Pulmonary artery endothelial cell (primary cell): ENCODE measurements at regions not wholly inside any gene's neighbourhood (a gene's known extent, or its start where the extent isn't known, plus 50 kb on each side); places are given as distances from the start of the nearest gene placed in this dataset.

ENCODE experiments used
- DNase-seq: peaks from one replicate; pipeline ENCODE4 v3.0.0-alpha.2; 2011; ENCODE audit warnings: low read depth, low spot score

DNA sequence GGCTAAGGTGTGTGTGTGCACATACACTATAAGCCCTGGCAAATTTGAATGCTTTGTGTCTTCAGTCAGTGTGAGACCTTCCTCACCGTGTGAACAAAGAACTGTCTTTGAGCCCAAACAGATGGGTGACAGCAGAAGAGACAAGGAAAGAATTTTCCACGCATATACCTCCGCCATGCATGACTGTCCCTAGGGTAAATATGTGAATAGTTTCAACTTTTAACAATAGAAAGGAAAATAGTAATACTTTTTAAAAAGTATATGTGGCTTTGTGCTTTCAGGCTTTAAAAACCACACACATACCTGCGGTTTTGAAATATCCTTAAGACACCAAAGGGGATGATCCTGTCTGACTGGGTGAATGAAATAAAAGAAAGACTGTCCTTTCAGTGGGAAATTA is 438.6 kb upstream of the MPDZ start:
- DNase-seq: no peak

DNA sequence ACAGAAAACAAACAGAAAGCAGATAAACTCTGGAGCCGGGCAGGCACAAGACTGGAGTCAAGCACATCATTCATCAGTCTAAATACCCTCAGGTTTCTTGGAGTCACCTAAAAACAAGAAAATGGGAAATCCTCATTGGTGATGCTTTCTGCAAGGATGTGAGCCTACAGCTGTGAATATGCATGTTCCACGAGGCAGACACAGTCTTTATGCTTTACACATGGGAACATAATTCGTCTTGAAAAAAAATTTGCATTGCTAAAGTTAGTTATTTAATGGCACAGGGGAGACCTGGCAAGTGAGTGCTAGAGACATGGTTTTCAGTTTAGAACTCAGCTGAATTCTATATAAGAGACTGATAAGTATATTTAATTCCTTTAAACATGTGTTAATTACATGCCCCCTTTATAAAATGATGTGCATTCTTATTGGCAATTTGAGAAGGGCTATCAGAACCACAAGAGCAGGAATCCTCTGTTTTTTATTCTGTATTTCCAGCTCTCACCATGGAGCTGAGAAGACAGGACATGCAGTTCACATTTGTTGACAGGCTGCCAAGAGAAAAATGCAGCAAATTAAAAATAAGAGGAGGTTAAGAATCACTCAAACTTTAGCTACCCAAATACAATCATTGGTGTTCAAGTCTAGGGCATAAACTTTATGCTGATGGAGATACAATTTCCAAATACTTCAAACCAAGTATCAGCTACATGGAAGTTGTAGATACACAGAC is 438.0 kb upstream of the MPDZ start:
- DNase-seq: no peak

DNA sequence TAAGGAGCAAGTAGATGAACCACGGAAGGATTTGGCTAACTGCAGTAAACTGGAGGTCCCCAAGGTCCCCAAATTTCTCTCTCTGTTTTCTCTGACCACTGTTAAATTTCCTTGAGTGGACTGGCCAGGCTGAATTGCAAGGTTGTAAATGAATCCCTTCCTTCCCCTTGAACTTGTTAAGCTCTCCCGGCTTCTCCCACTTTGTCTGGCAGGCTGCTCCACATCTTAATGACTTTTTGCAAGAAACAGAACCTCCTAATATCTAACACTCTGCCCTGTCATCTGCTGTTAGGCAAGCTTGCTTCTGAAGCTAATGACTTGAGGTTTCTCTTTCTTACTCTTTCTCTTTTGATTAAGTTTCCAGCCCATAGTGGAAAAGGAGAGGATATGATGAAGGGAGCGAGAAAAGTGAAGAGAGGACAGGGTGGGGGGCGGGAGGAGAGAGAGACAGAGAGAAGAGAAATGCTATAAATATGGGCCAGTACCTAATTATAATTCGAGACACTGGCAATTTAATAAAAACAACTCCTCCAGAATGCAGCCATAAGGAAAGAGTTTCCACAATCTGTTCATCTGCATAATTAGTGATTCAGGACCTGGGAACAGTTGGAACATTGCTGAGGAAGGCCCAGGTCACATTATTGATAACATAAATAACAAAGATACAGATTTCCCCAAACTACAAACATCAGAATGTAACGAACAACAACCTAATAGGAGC is 437.3 kb upstream of the MPDZ start:
- DNase-seq: no peak

DNA sequence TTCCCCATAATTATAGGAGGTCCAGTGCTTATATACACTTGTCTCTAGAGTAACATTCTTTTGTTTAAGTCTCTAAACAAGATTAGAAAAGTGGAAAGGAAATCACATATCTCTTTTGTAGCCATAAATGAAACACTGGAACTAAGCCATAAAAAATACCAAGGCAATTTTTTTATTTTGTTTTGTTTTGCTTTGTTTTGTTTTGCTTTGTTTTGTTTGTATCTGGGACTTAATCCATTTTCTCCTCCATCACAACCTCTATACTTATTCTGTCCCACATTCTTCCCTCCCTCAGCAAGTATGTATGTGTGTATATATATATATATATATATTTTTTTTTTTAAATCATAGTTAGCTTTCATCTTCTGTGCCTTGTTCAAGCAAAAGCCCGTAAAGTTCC is 436.6 kb upstream of the MPDZ start:
- DNase-seq: no peak

DNA sequence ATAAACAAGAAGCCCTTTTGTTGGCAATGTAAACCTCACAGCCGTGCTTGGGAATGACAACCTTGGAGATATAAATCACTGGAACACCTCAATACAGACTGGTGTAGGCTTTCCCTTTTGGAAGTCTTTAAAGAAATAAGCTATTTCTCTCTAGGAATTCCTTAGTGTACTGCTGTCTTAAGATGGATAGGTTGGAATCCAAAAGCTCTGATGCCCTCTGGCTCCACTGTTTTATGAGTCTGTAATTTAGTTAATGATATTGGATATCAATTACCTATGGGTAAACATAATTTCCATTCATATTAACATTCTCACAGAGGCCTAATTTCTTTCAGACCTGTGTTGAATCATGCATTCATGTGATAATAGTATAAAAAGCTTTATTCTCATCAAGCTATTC is 435.9 kb upstream of the MPDZ start:
- no peak for DNase-seq

DNA sequence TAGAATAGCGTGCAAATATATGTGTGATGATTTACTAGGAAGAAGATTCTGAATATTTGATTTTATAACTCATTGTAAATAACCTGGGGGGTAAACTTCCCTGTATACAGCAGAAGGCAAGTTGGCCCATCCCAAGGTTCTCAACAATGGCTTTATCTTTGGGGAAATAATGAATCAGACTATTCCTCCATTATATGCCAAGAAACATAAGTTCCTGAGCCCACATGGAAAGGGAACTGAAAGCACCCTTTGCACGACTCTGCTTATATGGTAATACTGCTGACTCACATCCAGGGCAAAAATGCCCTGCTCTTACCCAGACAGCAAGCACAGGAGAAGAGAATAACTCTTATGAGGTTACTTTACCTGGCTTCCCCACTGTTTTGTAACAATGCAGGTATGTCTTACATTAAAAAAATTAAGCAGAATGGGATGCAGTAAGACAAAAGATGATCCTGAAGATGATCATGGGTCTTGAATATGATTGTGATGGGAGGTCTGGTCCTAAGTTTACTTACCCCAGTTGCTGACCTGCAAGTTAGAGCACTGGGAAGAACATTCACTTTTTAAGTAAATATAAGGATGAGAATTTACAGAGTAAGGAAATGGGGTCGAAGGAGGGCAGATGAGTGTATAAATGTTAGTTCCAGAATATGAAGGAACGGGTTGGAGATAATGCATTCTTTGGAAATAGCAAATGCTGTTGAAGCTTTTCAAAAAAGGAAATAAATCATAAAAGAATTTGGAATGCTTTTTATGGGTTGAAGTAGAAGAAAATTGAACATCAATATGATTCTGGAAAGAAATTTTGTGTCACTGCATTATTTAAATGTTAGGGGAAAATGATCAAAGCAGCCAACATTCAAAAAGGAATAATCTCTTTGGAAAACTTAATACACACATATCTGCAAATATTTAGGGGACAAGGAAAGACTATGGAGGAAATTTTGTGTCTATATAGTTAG is 428.4 kb upstream of the MPDZ start:
- peak; percentile 96 for DNase-seq

DNA sequence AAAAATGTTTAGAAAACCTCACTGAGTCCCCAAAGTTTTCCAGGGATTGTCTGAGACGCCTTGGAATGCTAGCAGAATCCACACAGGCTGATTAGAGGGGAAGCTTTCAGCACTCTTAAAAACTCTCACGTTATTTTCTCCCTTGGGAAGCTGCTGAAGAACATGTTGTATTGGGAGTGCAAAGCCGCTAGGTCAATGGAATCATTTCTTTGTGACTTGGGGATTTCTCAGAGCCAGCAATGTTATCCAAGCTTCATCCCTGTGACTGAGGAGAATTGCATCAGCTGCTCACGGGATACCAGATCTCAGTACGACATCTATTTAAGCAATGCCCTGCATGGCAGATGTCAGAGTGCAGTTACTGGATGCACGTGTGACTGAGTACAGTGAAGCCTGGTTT is 426.4 kb upstream of the MPDZ start:
- no peak for DNase-seq

DNA sequence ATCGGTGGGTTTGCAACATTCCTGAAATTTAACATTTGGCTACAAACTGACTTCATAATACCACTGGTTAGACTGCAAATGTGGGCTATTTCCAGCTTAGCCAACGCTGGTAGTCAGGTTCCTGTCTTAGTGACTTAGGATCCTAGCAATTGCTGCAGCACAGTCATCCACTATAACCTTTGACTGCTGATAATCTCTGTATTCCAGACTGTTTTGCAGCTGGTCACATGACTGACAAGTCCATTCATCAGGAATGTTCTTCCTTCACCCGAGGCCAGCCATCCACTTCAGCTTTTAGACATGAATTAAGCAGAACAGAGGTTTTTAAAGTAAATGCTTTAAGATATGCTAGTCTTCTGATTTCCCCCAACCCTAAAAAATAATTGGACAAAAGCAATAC is 425.9 kb upstream of the MPDZ start:
- peak; percentile 54 for DNase-seq

DNA sequence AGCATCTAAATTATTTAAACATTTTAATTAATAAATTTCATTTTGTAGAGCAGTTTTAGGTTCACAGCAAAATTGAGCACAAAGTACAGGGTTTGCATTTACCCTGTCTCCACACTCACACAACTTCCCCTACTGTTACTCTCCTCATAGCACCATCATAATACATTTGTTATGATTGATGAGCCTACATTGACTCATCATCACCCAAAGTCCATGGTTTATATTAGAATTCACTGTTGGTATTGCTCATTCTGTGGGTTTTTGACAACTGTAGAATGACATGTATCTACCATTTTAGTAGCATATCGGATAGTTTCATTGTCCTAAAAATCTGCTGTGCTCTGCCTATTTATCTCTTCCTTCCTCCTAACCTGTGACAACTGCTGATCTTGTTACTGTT is 411.1 kb upstream of the MPDZ start:
- DNase-seq: no peak

DNA sequence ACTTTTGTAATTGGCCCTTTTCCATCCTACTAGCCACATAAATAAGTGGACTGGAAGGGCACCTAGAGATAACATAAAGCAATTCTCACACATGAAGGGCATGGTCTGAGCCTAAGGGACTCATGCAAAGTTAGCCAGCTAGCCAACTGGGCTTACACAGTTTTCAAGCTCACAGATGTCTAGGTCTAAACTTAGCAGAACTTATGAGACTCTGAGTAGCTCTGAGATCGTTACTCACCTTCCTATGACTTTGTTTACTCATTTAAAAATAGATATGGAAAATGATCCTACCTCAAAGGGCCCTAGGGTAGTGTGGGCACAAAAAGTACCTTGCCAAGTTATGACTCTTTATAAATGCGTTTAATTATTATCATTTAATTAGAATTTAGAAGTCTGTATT is 410.4 kb upstream of the MPDZ start:
- no peak for DNase-seq

DNA sequence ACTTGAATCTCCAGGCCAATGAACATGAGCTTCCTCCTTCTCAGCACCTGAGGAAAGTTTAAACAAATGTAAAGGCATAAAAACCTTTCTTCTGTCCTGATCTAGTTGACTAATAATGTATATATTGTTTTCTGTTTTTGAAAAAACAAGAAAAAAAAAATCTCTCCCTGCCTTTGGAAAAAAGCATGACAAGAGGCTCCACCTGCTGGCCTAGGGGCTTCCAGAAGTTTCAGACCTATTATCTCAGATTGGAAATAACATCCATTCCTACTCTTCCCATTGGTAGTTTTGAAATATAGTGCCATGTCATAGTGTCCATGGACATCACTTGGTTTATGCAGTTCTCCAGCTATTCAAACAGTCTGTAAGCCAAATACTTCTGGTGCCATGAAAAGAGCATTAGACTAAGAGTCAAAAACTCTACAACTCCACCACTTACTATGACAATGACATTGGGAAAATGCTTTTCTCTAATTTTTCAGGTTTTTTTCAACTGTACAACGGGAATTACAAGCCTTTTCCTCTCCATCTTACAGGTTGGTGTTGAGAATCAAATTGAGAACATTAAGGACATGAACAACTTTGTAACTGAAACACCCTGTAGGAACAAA is 409.6 kb upstream of the MPDZ start:
- DNase-seq: no peak

DNA sequence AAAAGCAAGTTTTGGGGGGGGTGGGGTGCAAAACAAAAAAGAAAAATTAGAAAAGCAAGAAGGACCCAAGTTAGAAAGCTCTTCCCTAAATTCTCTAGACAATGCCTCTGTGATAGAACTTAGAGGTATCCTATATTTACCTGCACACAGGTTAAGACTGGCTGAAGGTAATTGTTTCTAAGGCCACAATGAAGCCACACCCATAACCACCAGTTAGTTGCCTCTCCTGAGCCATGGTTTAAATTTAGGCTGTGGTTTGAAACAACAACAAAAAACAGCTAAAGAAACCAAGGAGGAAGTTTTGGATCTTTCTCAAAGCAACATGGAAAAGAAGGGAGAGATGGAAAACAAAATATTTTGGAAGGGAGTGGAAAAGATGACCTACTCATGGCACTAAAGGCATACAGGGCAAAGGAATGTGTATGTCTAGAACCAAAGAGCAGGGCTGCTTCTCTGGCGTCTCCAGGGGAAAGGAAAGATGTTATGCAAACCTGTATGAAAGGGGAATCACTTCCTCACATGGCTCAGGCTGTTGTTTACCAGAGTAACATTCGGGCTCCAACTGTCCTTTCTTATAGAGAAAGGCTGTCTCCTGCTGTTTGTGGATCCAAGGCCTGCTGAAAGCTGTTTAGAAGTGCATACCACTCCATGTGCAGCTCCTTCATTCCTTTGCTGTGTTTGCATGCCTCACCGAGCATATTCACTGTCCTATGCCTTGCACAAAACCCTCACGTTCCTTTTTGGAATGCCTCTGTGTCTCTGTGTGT is 408.9 kb upstream of the MPDZ start:
- no peak for DNase-seq

DNA sequence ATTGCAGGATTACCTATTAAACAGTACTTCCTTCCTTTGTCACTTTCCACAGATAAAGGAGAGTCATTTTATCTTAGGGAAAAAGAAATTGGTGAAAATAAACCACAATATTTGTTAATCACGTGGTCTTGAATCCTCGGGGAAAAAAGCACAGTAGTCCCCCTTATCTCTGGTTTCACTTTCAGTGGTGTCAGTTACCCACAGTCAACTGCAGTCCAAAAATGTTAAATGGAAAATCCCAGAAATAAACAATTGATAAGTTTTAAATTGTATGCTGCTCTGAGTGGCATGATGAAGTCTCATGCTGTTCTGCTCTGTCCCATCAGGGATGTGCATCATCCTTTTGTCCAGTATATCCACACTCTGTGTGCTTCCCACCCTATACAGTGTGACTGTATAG is 405.2 kb upstream of the MPDZ start:
- DNase-seq: no peak

DNA sequence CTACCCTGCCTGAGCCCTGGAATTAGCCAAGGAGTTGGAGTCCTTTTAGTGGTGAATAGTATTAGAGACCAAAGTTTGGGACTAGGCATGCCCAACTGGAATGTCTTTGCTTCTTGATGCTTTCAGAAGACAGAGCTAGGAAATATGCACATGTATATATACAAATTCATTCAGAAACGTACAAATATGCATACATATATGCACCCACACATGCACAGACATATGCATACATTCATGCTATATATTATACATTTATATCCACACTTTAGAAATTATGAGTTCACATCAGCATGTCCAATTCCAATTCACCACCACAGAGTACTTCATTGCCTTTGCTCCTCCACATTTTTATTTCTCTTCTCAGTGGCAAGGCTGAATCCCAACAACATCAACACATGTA is 398.3 kb upstream of the MPDZ start:
- no peak for DNase-seq

DNA sequence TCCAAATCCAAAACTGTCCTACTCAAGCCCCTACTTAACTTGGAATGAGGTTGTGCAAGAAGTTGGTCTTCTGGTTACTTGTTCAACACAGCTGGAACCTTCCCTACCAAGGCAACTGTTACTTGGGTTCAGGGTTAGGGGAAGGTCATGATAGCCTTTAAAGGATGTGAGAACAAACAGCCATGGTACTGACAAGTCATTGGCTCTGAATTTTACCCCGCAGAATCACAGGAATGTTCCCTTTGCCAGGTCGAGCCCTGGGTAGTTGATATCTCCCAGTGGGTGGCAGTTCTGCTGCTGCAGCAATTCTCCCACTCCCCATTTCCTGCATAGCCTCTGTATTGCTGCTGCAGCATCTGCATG is 396.1 kb upstream of the MPDZ start:
- no peak for DNase-seq

DNA sequence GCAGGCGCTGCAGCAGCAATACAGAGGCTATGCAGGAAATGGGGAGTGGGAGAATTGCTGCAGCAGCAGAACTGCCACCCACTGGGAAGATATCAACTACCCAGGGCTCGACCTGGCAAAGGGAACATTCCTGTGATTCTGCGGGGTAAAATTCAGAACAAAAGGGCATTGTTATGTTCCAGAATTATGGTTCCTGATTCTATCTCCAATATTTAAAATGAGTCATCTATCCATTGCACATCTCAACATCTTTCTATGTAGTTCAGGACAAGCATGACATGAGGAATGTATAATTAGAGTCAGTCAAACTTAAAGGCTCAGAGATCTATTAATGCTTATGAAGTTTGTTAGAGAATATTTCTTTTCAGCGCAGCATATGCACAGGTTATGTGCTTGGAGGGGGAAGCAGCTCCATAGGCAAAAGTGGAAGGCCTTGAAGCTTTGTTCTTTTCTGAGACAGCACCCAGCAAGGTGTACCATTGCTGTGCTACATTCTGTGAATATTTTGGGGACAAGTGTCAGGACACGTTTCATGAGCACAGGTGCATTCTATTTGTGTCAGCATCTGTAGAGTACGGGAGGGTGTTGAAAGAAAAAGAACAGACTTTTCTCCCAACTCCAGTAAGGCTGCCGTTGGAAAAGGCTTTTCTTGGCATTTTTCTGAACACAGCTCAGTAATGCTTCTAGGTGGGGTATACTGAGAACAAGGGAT is 395.6 kb upstream of the MPDZ start:
- no peak for DNase-seq

DNA sequence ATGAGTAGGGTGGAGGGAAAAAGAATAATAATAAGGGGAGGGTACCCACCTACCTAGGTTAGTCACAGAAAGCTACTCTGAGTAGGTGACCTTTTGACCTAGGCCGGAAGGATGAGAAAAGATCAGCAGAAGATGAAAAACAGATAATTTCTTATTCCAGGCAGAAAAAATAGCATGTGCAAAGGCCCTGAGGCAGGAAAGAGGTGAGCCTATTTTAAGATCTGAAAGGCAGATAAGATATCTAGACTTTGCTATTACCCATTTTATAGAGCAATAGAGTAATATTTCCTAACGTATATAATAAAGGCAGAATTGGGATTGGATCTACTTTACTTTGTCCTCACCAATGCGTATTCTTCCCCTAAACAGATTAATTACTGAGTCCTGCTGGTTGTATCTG is 393.9 kb upstream of the MPDZ start:
- DNase-seq: no peak

DNA sequence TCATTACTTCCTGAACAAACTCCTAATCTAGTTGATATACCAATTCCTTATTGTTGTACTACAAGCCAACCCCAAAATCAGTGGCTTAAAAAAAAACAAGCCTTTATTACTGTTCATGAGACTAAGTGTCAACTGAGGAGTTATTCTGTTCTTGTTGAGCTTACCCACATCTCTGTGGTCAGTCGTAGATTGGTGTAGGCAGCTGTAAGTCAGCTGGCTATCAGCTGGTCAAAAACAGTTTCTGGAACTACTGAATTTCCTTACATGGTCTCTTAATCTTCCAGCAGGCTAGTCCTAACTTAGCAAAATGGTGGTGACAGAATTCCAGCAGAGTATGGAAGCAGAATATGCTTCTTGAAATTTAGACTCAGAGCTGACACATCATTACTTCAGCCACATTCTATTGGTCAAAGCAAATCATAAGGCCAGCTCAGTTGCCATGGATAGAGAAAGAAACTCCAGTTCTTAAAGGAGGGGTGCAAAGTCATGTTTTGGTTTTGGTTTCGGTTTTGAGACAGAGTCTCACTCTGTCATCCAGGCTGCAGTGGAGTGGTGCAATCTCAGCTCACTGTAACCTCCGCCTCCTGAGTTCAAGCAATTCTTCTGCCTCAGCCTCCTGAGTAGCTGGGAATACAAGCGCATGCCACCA is 386.1 kb upstream of the MPDZ start:
- no peak for DNase-seq

DNA sequence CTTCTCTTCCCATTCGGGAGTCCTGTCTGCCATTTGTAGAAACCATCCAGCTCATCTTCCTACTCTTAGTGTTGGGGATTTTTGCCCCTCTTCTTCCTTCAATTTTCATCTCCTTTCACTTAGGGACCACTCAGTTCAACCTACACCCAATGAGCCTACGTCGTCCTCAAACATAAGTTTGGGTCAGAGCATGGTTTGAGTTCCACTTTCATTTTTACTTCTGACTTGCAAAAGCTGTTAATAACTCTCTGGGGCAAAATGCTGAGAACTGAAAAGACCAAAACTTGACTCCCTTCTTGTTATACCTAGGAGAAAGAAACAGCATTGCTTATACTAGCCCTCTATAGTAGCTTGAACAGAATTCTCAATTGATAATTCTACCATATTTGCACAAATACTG is 381.5 kb upstream of the MPDZ start:
- DNase-seq: no peak
